ENCODE measurements at regions not wholly inside any gene's neighbourhood (a gene's known extent, or its start where the extent isn't known, plus 50 kb on each side); places are given as distances from the start of the nearest gene placed in this dataset.

- WGBS (ENCODE audit: insufficient coverage), result under 1% methylated on average over 22 of the region's 28 CpGs
Measured at GRCh38 chr10:30529373-30529998, 95.5 kb downstream of the MAP3K8 start.

GRCh38 chr10:30528429-30528786 lies 94.4 kb downstream of the MAP3K8 start:
- H3K9me3 ChIP-seq (replicated peaks in 1 of 2; ENCODE audit: control insufficient read depth in 1 of 2, insufficient read depth in 1 of 2, low read length in 2 of 2), result no peaks in the 10 kb centered on the region
- H3K9ac ChIP-seq (ENCODE audit: insufficient read depth, low read length, poor library complexity, severe bottlenecking), result no peak overlapping the region
- intact Hi-C loops (cut with micrococcal nuclease), result loop anchor here in 1 of 2 donors (5.0 kb wide), 2 partner anchors 36 to 96 kb away; partner anchors contain the start of gene MAP3K8
- H3K27me3 Mint-ChIP-seq (ENCODE audit: low read depth in 3 of 3), result peaks cover 0 to 2% (median 0%) of the 10 kb centered on the region in 3 donors
- no peak overlapping the region for H2AFZ ChIP-seq (ENCODE audit: insufficient read depth, low read depth, low read length, poor library complexity, severe bottlenecking)
- H3K4me1 Mint-ChIP-seq, result peaks cover 65% of the 10 kb centered on the region
- H3K36me3 ChIP-seq (replicated peaks in 1 of 2; ENCODE audit: control insufficient read depth in 1 of 2, insufficient read depth in 2 of 2, low read length in 2 of 2), result no peaks in the 10 kb centered on the region
- H3K79me2 ChIP-seq (ENCODE audit: insufficient read depth, low read length), result no peaks in the 10 kb centered on the region
- no peak overlapping the region for H3K4me3 ChIP-seq (replicated peaks in 1 of 3; ENCODE audit: low read depth in 2 of 3, low read length in 3 of 3)
- H3K36me3 Mint-ChIP-seq, result no peaks in the 10 kb centered on the region
- no peak overlapping the region for H3K4me2 ChIP-seq (replicated peaks; ENCODE audit: extremely low read depth, low read length, poor library complexity, severe bottlenecking)
- TF ChIP-seq CTCF (IDR thresholded peaks at IDR 0.05), result no peak
- H3K27ac ChIP-seq (ENCODE audit: low read depth in 1 of 2, low read length in 2 of 2), result peak overlapping the region; percentile 86 to 99
- no peak overlapping the region for H3K4me3 Mint-ChIP-seq
- H4K20me1 ChIP-seq (ENCODE audit: insufficient read depth, low read length), result no peaks in the 10 kb centered on the region
- peaks cover 59 to 75% of the 10 kb centered on the region in 2 donors for H3K4me1 ChIP-seq (ENCODE audit: control insufficient read depth in 1 of 2, insufficient read depth in 2 of 2, low read length in 2 of 2)
- no CpG with 5 or more reads among the region's 6 CpGs for WGBS (ENCODE audit: insufficient coverage)
- H3K27ac Mint-ChIP-seq, result peak overlapping the region in 6 of 7 donors; percentile 54 to 98 (median 68)
- H3K27me3 ChIP-seq (ENCODE audit: control insufficient read depth in 2 of 2, insufficient read depth in 2 of 2, low read length in 2 of 2), result no peaks in the 10 kb centered on the region
- H3K9me3 Mint-ChIP-seq, result peaks cover 0 to 2% (median 0%) of the 10 kb centered on the region in 7 donors
- DNase-seq, result no peak

More at GRCh38 chr10:30529373-30529998, 95.5 kb downstream of the MAP3K8 start:
- Histone ChIP-seq H3K27me3 (ENCODE audit: control insufficient read depth in 2 of 2, insufficient read depth in 2 of 2, low read length in 2 of 2) (no peaks in the 10 kb centered on the region), H3K9ac (ENCODE audit: insufficient read depth, low read length, poor library complexity, severe bottlenecking) (peak overlapping the region; percentile 76), H3K4me3 (replicated peaks in 1 of 3; ENCODE audit: low read depth in 2 of 3, low read length in 3 of 3) (peak overlapping the region; percentile 22 to 59 (median 24)), H3K4me2 (replicated peaks; ENCODE audit: extremely low read depth, low read length, poor library complexity, severe bottlenecking) (peak overlapping the region; percentile 64), H2AFZ (ENCODE audit: insufficient read depth, low read depth, low read length, poor library complexity, severe bottlenecking) (no peak overlapping the region), H3K27ac (ENCODE audit: low read depth in 1 of 2, low read length in 2 of 2) (peak overlapping the region; percentile 86 to 99), H3K79me2 (ENCODE audit: insufficient read depth, low read length) (no peaks in the 10 kb centered on the region), H3K9me3 (replicated peaks in 1 of 2; ENCODE audit: control insufficient read depth in 1 of 2, insufficient read depth in 1 of 2, low read length in 2 of 2) (no peaks in the 10 kb centered on the region), H3K36me3 (replicated peaks in 1 of 2; ENCODE audit: control insufficient read depth in 1 of 2, insufficient read depth in 2 of 2, low read length in 2 of 2) (no peaks in the 10 kb centered on the region), H4K20me1 (ENCODE audit: insufficient read depth, low read length) (no peaks in the 10 kb centered on the region), H3K4me1 (ENCODE audit: control insufficient read depth in 1 of 2, insufficient read depth in 2 of 2, low read length in 2 of 2) (peaks cover 63 to 83% of the 10 kb centered on the region in 2 donors)
- DNase-seq, result peak; percentile 97 to 99 (median 98)
- peaks cover 0 to 2% (median 0%) of the 10 kb centered on the region in 3 donors for H3K27me3 Mint-ChIP-seq (ENCODE audit: low read depth in 3 of 3)
- intact Hi-C loops (cut with micrococcal nuclease), result loop anchor here (1.0 to 5.0 kb wide), 3 partner anchors 35 to 97 kb away; partner anchors contain the start of gene MAP3K8 (in 1 of the 2)
- no peaks in the 10 kb centered on the region for H3K36me3 Mint-ChIP-seq
- peak overlapping the region; percentile 97 to 99 (median 98) for H3K27ac Mint-ChIP-seq
- H3K9me3 Mint-ChIP-seq, result no peaks in the 10 kb centered on the region
- H3K4me3 Mint-ChIP-seq, result peak overlapping the region; percentile 71 to 85
- peaks cover 68% of the 10 kb centered on the region for H3K4me1 Mint-ChIP-seq
- no peak for TF ChIP-seq CTCF (IDR thresholded peaks at IDR 0.05)
